Superior temporal gyrus (tissue), 1 donor: ENCODE measurements at regions not wholly inside any gene's neighbourhood (a gene's known extent, or its start where the extent isn't known, plus 50 kb on each side); places are given as distances from the start of the nearest gene placed in this dataset.
A peak's percentile ranks its signal among the peaks of the same experiment; 100 is the strongest.
"Not testable (repeated sequence)": the region's sequence is repeated elsewhere in the genome, so short reads cannot be mapped to it uniquely, and the experiment has no call there.

Experiments used
- DNase-seq: peaks from one replicate; pipeline ENCODE4 v3.0.0-alpha.2; 2016; ENCODE audit errors: extremely low spot score

DNA sequence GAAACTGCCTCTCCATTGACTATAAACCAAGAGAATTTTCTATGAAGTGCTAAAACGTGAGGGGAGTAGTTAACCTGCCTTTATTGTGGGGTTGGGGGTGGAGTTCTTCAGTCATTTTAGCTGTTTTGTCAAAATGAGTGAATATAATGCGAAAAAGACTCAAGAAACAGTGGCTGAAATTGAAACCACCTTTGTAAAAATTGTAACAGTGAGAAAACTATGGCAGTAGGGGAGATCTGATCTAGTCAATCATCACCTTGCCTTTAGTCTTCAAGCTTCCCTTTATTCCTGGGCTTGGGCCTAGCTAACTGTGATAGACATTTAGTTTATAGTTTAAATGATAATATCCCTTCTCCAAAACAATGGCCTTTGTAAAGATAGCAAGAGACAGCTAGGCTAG lies 1927.3 kb downstream of the STIM2 start:
- no peak for DNase-seq

DNA sequence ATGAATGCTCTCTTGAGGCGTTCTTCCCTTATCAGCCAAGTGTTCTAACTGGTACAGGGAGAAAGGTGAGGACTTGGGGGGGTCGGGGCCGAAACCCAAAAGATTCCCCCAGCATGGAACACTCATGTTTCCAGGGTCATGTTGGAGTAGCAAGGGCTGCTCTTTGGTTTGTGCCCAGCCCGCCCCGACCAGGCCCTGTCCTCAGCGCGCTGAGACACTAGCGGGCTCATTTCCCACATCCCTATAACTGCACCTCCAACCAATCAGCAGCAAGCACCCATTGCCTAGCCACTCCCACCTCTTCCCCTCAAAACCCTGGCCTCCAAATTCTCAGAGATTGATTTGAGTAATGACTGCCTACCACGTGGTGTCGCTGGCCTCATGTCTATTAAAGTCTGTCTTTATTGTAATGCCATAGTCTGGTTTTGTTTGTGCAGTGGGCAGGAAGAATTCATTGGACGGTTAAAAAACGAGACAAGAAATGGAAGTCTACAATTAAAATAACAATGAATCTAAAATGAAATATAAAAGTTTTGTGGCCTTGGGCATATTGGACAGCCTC lies 1928.4 kb downstream of the STIM2 start:
- DNase-seq: no peak

DNA sequence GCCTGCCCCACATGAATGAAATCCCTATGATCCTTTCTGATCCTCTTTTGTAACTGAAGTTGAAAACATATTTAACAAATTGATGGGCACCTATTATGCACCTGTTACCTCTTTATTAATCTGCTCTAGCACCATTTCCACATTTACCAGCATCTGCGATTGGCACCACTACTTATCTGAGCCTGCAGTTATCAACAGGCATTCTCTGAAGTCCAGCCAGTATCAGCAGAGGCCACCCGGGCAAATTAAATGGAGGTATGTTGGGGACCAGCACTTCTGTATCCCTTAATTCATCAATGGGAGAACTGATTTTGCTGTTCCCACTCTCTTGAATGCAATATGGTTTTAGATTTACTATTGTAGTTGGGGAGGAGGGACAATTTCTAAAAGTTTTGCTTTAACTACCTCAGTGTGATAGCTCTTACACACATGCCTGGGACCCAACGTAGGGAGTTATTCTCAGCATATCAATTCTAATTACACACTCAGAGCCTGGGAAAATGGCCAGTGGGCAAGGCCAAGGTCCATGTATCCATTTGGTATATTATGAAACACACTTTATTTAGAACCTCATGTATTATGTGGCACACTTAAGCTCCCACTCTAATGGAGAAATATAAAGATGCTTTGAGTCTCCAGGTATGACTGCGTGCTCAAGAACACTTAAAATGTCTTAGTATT lies 1927.1 kb upstream of the PCDH7 start:
- DNase-seq: no peak

DNA sequence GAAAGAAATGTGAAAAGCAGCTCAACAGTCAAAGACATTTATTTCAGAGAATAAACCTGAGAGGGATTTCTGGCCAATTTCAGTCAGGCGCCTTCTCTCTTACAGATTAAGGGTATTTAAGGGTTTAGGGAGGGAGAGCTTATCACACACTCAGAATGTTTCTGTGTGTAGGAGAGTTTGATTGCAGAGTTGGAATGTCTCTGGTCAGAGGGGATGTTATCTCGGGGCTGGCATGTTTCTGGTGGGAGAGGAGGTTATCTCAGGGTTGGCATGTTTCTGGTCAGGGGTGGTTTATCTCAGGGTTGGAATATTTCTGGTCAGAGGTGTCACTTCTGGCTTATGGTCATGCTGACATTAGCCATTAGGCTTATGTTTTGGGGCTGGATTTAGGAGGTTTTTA lies 1920.5 kb upstream of the PCDH7 start:
- DNase-seq: no peak

DNA sequence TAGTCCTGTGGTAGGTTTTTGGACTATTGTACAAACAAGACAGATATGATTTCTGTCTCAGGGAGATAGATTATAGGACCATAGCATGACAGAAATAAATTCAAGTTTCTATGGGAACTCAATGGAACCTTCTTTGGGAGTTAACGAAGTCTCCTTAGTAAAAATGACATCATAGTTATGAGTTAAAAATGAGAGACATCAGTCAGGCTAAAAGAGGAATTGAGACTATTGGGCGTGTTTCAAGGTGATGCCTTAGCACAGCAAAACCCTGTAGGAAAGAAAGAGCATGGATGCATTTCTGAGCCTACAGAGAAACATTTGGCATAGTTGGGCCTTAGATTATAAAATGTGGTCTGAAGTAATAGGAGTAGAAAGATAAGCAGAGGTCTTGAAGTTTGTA lies 1909.1 kb upstream of the PCDH7 start:
- no peak for DNase-seq

DNA sequence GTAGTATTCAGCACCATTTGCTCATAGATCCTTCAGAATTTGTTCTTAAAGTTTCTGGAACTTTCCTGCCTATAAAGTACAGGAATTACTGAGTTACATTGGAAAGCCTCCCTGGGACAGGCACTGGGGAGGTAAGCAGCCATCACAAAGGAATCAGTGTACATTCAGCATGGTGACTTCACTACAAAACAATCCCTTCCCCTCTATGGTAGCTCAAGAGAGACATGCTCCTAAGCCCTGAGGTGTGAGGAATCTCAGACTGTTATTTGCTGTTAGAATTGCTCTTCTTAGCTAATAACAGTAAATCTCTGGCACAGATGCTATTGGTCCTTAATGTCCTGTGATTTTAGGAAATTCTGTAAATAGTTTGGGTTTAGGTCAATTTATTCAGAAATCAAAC lies 1898.0 kb upstream of the PCDH7 start:
- DNase-seq: no peak

DNA sequence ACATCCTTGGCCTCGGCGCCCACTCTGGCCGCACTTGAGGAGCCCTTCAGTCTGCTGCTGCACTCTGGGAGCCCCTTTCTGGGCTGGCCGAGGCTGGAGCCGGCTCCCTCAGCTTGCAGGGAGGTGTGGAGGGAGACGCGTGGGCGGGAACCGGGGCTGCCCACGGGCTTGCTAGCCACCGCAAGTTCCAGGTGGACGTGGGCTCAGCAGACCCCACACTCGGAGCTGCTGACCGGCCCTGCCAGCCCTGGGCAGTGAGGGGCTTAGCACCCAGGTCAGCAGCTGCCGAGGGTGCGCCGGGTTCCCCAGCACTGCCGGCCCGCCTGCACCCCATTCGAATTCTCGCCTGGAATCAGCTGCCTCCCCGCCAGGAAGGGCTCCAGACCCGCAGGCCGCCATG lies 1892.3 kb upstream of the PCDH7 start:
- DNase-seq: no peak

DNA sequence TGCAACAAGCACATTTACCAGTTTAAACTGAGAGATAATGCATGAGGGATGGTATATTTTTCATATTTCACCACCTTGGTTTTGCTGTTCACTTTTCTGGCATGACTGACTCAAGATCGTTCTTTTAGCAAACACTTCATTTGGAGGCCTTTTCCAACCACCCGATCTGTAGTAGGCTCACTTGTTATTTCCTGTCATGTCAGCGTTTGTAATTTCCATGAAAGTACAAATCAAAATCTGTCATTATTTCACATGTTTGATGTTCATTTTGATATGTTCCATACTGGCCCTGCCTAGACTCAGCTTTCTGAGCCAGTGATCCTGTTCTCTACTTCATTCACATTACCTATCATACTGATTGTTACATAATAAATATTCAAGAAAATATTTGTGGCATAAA lies 1888.3 kb upstream of the PCDH7 start:
- no peak for DNase-seq

DNA sequence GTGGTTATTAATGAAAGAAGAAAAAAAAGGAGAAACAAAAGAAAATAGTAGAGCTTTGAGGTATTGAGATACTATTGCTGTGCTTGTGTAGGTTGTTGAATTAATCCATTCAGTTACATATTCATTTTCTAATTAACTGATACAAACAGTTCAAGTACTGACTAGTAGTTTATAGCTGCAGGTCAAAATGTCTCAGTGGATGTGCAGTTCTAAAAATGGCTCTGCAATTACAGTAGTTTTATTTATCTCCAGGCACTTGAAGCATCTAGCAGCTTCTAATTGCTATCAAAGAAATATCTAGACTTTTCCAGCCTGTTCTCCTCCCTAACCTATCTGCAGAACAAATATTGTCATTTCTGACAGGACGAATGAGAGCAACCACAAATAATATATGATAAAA lies 1887.7 kb upstream of the PCDH7 start:
- no peak for DNase-seq

DNA sequence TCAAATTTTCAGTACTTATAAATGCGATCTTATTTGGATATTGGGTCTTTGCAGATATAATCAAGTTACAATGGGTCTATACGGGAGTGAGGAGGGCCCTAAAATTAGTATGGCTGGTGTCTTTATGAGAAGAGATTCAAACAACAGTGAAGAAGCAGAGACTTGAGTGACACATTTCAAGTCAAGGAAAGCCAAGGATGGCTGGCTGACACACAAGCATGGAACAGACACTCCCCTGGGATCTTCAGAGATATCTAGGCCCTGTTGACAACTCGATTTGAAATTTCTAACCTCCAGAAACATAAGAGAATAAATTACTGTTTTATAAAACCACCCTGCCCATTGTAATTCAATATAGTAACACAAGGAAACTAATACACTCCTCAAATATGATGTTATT lies 1886.0 kb upstream of the PCDH7 start:
- no peak for DNase-seq

DNA sequence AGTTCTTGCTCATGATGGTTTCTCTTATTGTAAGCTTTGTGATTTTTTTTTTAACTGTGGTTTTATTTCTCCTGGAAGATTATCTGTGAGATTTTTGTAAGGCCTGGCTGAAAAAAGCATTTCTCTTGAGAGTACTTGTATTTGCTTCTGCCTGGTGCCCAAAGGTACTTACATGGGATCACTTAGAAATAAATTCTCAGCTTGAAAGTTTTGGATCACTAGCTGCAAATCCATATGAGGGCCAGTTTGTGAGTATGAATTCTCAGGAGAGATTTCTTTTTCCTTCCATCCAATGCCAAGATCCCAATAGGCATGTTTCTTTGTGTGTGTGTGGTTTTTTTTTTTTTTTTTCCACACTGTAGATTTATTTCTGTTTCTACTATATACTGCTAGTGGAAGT lies 1884.7 kb upstream of the PCDH7 start:
- DNase-seq: no peak

DNA sequence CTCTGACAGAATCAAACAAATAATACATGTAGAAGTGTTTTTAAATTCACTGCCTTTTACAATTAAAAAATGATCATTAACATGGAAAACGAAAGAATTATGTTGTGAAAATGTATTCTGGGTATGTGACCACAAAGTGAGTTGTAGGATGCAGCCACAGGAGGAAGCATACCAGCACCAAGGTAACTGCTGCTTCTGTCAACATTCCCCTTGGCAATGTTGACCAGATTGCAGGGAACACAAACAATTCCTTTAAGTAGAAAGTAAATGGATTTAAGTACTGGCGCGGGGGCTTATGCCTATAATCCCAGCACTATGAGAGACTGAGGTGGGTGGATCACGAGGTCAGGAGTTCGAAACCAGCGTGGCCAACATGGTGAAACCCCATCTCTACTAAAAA lies 1877.9 kb upstream of the PCDH7 start:
- DNase-seq: no peak

DNA sequence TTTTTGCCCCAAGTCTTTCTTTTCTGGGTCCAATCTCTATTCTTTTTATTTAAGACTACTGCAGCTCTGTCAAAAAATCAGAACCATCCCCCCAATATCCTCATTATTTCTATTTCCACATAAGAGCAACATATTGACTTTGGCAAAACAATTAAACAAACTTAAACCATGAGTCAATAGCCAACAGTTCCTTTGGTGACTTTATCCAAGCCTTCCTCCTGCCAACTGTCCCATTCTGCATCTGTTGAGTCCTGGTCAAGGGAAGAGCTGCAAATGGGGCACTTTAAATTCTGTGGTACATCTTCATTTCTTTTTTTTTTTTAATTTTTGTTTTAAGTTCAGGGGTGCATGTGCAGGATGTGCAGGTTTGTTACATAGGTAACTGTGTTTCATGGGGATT lies 1875.0 kb upstream of the PCDH7 start:
- DNase-seq: no peak

DNA sequence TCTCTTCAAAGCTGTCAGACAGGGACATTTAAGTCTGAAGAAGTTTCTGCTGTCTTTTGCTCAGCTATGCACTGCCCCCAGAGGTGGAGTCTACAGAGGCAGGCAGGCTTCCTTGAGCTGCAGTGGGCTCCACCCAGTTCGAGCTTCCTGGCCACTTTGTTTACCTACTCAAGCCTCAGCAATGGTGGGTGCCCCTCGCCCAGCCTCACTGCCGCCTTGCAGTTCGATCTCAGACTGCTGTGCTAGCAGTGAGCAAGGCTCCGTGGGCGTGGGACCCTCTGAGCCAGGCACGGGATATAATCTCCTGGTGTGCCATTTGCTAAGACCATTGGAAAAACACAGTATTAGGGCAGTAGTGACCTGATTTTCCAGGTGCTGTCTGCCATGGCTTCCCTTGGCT lies 1863.1 kb upstream of the PCDH7 start:
- DNase-seq: not testable (repeated sequence)

DNA sequence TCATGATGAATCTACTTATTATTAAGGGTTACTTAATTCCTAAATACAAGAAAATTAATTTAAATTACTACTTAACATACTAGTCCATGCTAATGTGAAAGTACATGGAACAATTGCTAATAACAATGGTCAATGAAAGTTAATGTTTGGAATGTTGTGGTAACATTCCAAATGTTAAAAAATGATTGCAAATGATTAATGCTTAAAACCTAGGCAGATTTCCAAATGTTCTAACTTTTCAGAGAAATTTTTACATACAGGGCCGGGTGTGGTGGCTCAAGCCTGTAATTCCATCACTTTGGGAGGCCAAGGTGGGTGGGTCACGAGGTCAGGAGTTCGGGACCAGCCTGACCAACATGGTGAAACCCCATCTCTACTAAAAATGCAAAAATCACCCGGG lies 1851.3 kb upstream of the PCDH7 start:
- DNase-seq: no peak

DNA sequence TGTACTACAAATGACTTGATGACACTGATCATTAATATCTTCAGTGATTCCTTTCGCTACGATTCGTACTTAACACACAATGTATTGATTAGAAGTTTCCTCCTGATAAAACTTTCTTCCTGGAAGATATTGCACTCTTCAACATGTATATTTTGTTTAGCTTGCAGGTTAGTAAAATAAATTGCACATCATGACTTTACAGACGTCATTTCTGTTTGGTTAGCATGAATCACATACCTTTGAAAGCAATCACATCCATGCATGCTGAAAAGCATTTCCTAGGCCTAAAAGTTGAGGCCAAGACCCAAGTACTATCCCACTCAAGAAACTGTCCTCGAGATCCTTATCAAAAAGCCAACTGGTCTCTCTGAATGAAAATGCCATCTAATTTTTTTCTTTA lies 1841.0 kb upstream of the PCDH7 start:
- no peak for DNase-seq

DNA sequence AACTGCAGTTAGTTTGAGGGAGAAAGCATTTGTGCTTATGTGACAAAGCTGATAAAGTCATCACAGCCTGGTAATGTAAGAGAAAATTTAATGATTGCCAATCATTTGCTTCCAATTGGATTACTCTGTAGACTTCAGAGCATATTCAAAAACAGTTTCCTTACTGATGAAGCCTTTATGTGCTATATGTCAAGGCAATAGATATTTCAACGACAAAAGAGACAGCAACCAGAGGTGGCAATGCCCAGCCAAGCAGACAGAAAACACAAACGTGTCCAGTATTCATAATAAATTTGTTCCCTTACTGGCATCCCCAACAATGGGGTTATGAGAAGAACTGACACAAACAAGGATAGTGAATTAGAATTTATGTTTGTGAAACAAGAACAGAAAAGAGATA lies 1840.3 kb upstream of the PCDH7 start:
- DNase-seq: no peak

DNA sequence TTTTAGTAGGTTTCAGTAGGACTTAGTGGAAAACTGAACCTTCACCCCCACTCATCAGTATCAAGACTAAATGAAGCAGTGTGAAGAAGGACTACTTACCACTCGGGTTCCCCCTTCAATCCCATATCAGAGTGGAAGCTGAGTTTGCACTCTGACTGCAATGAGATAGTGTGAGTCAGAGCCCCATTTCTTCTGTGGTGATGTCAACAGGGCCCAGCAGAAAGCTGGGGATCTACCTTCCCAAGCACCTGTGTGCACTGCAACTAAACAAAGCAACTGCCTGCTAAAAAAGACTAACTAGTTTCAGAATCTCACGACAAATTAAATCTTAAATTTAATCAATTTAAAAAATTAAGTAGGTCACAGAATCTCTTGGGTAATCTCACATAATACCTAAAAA lies 1837.0 kb upstream of the PCDH7 start:
- no peak for DNase-seq

DNA sequence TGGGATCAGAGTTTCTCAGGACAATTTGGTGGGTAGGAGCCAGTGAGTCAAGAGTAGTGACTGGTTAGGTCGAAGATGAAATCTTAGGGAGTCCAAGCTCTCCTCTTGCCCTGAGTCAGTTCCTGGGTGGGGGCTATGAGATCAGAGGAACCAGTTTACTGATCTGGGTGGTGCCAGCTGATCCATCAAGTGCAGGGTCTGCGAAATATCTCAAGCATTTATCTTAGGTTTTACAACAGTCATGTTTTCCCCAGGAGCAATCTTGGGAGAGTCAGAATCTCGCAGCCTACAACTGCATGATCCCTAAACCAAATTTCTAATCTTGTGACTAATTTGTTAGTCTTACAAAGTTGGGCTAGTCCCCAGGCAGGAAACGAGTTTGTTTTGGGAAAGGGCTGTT lies 1833.2 kb upstream of the PCDH7 start:
- DNase-seq: no peak

DNA sequence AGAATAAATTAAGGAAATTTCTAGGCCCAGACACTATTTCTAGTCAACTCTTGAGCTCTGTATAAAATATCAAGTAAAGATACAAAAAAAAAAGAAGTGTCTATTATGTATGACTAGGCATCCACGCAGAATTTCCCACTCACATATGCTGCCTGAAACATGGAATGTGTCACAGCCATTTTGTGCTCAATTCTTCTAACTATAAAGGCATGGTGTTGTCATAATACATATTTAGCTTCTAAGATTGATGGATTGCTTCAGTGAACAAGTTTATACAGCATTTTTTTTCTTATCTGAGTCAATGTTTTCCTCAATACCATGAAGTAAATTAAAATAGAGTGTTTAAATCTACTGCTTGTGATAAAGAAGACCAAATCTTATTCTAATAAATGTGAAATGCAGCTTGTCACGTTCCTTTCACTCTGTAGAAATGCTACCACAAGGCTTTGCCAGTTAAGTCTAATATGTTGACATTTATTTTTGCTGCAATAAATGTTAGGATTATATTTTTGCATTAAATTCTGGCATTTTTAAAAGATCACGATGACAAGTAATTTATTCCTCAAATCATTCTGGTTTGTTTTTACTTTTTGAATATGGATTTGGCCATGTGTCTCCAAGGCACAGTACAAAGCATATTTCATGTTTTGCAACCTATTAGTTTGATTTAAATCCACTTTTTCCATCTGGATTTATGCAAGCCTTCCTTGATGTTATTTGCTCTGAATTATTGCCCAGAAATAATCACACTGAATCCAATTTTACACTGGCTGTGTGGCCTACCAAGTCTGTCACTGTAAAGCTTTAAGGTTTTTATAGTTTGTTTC lies 1829.0 kb upstream of the PCDH7 start:
- peak; percentile 18 for DNase-seq

DNA sequence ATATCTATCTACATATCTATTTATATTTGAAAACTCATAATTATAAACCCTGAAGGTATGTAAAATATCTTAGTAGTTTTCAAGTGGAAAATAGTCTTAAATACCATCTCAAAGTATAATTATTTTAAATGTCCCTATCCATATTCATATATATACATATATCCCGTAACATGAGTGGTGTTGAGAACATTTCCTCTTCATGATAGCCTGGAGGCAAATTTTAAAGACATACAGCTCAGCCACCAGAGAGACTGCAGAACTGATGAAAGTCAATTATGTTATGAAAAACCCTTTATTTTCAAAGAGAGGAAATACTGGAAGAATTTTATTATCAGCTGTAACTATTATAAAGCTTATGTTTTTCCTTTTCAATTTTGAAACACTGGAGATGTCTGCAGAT lies 1806.7 kb upstream of the PCDH7 start:
- DNase-seq: no peak

DNA sequence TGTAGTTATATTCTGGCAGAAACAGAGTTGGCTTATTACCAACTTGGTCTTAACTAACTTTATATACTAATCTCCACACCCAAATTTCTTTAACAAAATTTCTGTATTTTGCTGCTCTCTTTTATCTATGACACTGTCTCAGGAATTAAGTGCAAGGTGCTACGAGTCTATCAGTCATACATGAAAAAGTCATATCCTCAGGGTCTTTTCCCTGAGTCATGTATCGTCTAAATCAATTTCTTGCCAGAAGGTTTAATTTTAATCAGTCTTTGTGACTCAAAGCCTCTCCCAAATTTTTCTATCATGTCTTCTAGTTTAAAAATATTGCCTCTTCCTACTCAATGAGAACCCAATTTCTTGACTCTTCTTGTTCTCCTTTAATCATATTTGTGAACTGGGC lies 1803.6 kb upstream of the PCDH7 start:
- DNase-seq: no peak

DNA sequence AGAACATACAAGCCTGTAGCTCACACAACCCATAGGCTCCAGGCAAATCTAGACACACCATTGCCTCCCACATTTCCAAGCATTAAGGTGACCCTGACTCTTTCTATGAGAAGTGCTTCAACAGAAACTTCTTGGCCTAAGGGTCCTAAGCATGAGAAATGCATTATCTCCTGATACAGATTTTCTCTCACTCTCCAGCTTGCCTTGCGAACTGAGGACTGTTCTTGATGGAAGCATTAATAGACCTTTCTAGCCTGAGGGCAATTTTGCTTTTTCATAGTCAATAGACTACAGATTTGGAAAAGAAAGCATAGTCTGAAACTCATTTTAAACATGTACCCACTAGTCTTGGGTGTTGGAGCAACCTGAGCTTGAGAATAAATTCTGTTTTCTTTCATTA lies 1801.3 kb upstream of the PCDH7 start:
- no peak for DNase-seq
